DMS79 (cell line): ENCODE measurements at regions not wholly inside any gene's neighbourhood (a gene's known extent, or its start where the extent isn't known, plus 50 kb on each side); places are given as distances from the start of the nearest gene placed in this dataset.
A peak's percentile ranks its signal among the peaks of the same experiment; 100 is the strongest.
"Not testable (repeated sequence)": the region's sequence is repeated elsewhere in the genome, so short reads cannot be mapped to it uniquely, and the experiment has no call there.

Experiments
- DNase-seq: peaks from one replicate; lab custom pipeline; 2025; lab: John Stamatoyannopoulos, UW

- DNase-seq = not testable (repeated sequence)
Observed at GRCh38 chr3:39655718-39656117, 153.7 kb upstream of the MYRIP start.

GRCh38 chr3:39657075-39657474, 152.3 kb upstream of the MYRIP start:
- no peak for DNase-seq

GRCh38 chr3:39657775-39658174, 151.6 kb upstream of the MYRIP start:
- DNase-seq = no peak

GRCh38 chr3:39664931-39665330, 144.5 kb upstream of the MYRIP start:
- DNase-seq = no peak

GRCh38 chr3:39665441-39665840, 144.0 kb upstream of the MYRIP start:
- no peak for DNase-seq

- DNase-seq = no peak
Observed at GRCh38 chr3:39668420-39668819, 141.0 kb upstream of the MYRIP start.

GRCh38 chr3:39671116-39671515, 138.3 kb upstream of the MYRIP start:
- DNase-seq = no peak

- DNase-seq = no peak
Observed at GRCh38 chr3:39671600-39671999, 137.8 kb upstream of the MYRIP start.

- no peak for DNase-seq
Observed at GRCh38 chr3:39705351-39705900, 104.0 kb upstream of the MYRIP start.

- no peak for DNase-seq
Observed at GRCh38 chr3:39707314-39707909, 102.0 kb upstream of the MYRIP start.

GRCh38 chr3:39712413-39713048, 96.9 kb upstream of the MYRIP start:
- no peak for DNase-seq

- DNase-seq = not testable (repeated sequence)
Observed at GRCh38 chr3:39713341-39713740, 96.1 kb upstream of the MYRIP start.

- DNase-seq = no peak
Observed at GRCh38 chr3:39716849-39717248, 92.6 kb upstream of the MYRIP start.

GRCh38 chr3:39718674-39719595, 90.5 kb upstream of the MYRIP start:
- peak; percentile 20 for DNase-seq

- no peak for DNase-seq
Observed at GRCh38 chr3:39721076-39721475, 88.3 kb upstream of the MYRIP start.

- DNase-seq = no peak
Observed at GRCh38 chr3:39724233-39724846, 85.1 kb upstream of the MYRIP start.

GRCh38 chr3:39725321-39725720, 84.1 kb upstream of the MYRIP start:
- no peak for DNase-seq

- DNase-seq = no peak
Observed at GRCh38 chr3:39727415-39727814, 82.0 kb upstream of the MYRIP start.

- no peak for DNase-seq
Observed at GRCh38 chr3:39733804-39734203, 75.6 kb upstream of the MYRIP start.

- not testable (repeated sequence) for DNase-seq
Observed at GRCh38 chr3:39739658-39740057, 69.8 kb upstream of the MYRIP start.

GRCh38 chr3:39744746-39745145, 64.7 kb upstream of the MYRIP start:
- DNase-seq = no peak

- no peak for DNase-seq
Observed at GRCh38 chr3:39748002-39748401, 61.4 kb upstream of the MYRIP start.
